ENCODE measurements at regions not wholly inside any gene's neighbourhood (a gene's known extent, or its start where the extent isn't known, plus 50 kb on each side); places are given as distances from the start of the nearest gene placed in this dataset.

DNA sequence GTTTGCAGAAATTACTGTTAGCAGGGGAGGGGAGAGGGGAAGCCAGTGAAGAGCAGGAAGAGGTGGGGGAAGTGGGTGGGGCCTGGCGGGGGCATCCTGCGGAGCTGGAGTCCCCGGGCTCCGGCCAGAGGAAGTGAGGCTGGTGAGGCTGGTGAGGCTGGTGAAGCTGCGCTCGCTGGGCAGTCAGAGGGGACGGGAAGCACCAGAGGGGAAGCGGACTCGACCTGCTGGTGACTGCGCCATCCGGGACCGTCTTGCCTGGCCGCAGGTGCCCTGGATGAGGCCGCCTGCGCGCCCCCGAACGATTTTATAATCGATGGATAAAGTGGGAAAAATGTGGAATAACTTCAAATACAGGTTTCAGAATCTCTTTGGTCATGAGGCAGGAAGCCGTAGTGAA is 635.3 kb upstream of the MARCKS start:
- TF ChIP-seq CTCF (IDR thresholded peaks at IDR 0.05; ENCODE audit: insufficient read depth, low read depth, low read length) (no peak), EZH2 (IDR thresholded peaks at IDR 0.05; ENCODE audit: insufficient read depth, low read length) (no peak)
